Stimulated activated CD4-positive, alpha-beta T cell treated with anti-CD3 and anti-CD28 coated beads, Interleukin-15, amount 100 ng/mL, for 24 hours (primary cell): ENCODE measurements at regions not wholly inside any gene's neighbourhood (a gene's known extent, or its start where the extent isn't known, plus 50 kb on each side); places are given as distances from the start of the nearest gene placed in this dataset.
"Not testable (repeated sequence)": the region's sequence is repeated elsewhere in the genome, so short reads cannot be mapped to it uniquely, and the experiment has no call there.

Source experiments
- DNase-seq: peaks from one replicate; pipeline ENCODE4 v3.0.0-alpha.2; 2020

GRCh38 chr13:83085186-83085900 is 796.9 kb downstream of the SLITRK1 start:
- DNase-seq, result no peak

DNA sequence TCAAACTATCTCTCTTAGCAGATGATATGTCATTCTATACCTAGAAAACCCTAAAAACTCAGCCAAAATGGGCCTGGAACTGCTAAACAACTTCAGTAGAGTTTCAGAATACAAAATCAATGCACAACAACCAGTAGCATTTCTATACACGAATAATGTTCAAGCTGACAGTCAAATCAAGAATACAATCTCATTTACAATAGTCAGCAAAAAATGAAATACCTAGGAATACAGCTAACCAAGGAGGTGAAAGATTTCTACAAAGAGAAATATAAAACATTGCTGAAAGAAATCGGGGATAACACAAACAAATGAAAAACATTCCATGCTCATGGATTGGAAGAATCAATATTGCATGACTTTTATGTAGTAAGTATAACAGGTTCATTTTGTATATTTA is 804.8 kb downstream of the SLITRK1 start:
- no peak for DNase-seq

DNA sequence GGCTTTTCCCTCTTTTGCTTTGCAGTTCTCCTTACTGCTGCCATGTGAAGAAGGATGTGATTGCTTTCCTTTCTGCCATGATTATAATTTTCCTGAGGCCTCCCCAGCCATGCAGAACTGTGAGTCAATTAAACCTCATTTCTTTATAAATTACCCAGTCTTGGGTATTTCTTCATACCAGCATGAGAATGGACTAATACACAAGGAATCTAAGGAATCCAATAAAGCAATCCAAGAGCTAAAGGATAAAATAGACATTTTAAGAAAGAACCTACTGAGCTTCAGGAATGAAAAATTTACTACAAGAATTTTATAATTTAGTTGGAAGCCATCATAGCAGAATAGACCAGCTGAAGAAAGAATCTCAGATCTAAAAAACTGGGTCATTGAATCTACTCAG is 808.3 kb downstream of the SLITRK1 start:
- not testable (repeated sequence) for DNase-seq

- no peak for DNase-seq
Observed at GRCh38 chr13:83065108-83065507, 817.2 kb downstream of the SLITRK1 start.

DNA sequence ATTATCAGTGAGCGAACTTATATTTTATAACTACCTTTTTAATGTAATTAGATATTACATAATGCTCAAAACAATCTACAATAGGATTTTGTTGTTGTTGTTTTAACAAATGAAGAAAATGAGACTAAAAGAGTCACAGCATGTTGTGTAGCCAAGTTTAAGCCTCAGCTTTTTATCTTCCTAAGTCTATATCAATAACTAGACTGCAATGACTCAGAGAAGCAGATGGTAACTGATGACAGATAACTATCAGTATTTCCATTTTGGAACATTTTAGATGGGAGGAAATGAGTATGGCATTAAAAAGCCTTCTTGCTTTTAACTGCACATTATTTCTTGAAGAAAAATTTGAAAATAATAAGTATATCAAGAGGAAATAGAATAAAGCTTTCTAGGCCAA is 825.2 kb downstream of the SLITRK1 start:
- no peak for DNase-seq

- DNase-seq, result no peak
Observed at GRCh38 chr13:83056269-83056668, 826.0 kb downstream of the SLITRK1 start.

DNA sequence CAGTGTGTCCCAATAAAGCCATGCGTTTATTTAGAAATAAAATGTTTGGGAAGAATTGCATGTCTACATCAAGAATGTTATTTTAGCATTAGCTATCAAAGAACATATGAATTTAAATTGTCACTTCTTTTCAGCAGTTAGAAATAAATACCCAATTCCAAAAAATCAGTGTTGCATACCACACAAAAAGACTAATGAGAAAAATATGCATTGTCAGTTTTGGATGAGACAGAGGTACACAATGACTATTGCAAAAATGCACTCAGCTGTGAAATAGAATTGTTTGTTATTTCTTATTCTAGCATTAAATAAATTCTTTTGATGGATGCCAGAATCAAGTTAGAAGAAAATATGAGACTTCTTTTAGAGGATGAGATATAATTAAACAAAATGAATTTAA is 833.9 kb downstream of the SLITRK1 start:
- no peak for DNase-seq

GRCh38 chr13:83024955-83025594 is 857.2 kb downstream of the SLITRK1 start:
- no peak for DNase-seq

DNA sequence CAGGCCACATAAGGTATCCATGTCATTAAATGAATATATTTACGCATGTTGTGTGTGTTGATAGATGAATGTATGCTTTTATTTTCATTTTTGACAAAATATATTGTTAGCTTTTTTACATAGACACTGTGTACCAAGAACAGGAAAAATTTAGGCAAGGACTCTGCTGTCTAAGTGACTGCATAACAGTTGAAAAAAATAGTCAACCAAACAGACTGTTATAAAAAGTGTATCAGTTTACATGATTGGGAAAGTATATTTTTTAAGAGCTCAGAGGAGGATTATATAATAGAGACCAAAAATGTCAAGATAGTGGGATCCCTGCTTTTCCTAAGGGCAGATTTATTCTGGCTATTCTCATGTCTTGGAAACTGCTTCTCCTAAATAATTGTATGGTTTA is 858.0 kb downstream of the SLITRK1 start:
- DNase-seq, result no peak

GRCh38 chr13:83019986-83020385 is 862.3 kb downstream of the SLITRK1 start:
- no peak for DNase-seq

DNA sequence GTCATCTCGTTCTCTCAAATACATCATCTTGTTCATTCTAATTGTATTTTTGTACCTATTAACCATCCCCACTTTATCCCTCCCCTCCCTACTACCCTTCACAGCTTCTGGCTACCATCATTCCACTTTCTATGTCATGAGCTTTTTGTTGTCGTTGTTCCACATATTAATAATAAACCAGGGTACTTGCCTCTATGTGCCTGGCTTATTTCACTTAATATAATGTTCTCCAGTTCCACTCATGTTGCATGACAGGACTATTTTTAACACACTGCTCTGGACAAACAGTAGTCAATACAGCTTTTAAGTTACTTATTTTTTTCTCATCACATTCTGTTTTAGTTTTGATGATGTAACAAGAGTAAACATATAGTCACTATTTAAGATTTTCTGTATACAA is 872.3 kb downstream of the SLITRK1 start:
- DNase-seq, result no peak

GRCh38 chr13:83008212-83008929 is 873.9 kb downstream of the SLITRK1 start:
- DNase-seq, result no peak

- DNase-seq, result no peak
Observed at GRCh38 chr13:83007226-83007625, 875.0 kb downstream of the SLITRK1 start.

DNA sequence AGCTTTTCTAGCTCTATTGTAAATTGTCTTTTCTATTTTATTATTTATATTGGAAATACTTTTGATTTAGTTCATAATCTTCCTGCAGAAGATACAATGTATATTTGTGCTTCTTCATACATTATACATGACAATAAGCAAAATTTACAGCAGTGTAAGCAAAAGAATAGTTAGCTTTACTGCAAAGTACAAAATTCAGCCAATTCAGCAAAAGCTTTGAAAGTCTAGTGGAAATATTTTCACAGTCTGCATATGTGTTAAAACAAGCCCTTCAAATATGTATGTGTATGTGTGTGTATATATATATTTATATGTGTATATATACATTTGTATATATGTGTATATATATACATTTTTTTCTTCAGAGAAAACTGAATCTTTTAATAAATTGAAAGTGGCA is 879.1 kb downstream of the SLITRK1 start:
- no peak for DNase-seq

DNA sequence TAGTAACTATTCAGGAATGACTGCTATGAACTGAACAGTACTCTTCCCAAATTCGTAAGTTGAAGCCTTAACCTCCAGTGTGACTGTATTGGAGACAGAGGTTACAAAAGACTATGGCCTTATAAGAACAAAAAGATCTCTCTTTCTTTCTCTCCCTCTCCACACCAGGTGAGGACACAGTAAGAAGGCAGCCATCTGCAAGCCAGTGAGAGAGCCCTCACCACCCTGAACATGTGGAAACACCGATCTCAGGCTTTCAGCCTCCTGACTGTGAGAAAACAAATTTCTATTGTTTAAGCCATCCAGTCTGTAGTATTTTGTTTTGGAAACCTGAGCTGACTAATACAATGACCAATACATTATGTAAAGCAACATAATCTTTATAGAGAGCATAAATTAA is 888.9 kb downstream of the SLITRK1 start:
- DNase-seq, result no peak

DNA sequence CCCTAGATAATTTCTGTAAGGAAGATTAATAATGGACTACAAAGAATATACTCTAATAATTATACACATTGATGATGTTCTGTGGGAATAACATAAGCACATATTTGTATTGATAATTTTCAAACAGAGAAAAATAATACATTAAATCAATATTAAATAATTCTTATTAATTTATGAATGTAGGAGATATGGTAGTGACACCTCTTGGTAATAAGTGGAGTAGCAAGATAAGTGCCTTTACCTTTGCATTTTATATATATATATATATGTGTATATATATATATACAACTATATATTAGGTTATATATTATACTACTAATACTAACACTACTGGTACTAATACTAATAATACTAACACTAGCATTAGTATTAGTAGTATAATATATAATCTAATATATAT is 905.8 kb downstream of the SLITRK1 start:
- DNase-seq, result no peak

DNA sequence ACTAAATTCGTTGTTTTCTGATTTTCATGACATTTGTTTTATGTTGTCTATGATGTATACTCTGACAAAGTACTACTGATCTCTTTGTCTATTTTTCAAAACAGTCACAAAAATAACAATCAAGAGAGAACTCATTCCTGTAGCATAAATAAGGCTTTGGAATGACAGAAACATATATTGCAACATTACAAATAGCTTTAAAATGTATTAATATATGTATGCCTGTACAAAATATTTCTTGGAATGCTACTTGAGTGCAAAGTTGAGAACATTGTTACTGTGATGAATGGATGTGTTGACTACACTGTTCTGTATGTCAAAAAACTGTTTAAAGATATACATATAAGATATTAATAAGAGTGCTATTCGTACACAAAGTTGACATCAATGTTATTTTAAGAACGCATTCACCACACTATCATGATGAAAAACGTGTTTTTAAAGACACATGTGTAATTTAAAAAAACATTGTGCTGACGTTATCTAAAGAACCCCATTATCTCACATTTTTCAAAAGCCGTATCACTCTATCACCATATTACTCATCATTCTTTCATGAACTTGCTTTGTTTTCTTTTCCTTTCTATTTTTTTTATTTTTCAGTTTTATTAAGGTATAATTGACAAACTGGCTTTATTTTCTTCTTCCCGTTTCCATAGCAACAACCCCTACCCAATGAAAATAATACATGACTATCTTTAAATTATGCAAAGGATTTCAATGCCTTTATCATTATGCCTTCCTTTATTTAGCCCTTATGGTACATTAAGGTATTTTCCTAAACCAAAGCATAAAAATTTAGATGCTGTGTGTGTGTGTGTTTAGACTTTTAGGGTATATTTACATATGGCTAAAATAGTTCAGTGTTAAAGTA is 918.8 kb downstream of the SLITRK1 start:
- DNase-seq, result no peak

DNA sequence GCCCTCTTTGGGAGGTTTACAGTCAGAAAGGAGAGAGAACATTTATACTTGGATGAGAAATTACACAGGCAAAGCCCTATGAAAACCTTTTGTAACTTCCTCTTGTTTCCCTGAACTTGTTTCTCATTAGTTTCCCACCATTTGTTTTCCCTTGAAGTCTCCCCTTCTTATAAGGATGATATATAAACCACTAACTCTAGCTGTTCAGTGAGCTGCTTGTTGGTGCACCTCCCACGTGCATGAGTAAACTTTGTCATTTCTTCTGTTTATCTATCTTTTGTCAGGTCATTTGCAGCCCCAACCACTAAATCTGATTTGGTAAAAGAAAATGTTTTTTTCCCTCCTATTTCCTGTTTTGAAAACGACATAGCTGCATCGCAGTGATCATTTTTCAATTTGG is 919.9 kb downstream of the SLITRK1 start:
- no peak for DNase-seq

GRCh38 chr13:82961757-82962156 is 920.5 kb downstream of the SLITRK1 start:
- no peak for DNase-seq

GRCh38 chr13:82952336-82952735 is 929.9 kb downstream of the SLITRK1 start:
- not testable (repeated sequence) for DNase-seq

DNA sequence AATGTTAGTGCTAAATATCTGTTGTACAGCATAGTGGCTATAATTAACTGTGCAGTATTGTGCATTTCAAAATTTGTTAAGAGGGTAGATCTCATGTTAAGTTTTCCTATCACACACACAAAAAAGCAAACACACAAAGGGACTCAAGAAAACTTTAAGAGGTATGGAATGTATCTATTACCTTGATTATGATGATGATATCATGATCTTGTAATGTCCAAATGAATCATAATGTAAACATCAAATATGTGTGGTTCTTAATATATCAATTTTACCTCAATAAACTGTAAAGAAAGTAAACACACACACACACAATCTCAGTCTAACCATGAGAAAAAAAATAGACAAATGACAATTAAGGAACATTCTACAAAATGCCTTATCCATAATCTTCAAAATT is 934.6 kb downstream of the SLITRK1 start:
- DNase-seq, result no peak

GRCh38 chr13:82947191-82947621 is 935.1 kb downstream of the SLITRK1 start:
- DNase-seq, result no peak

DNA sequence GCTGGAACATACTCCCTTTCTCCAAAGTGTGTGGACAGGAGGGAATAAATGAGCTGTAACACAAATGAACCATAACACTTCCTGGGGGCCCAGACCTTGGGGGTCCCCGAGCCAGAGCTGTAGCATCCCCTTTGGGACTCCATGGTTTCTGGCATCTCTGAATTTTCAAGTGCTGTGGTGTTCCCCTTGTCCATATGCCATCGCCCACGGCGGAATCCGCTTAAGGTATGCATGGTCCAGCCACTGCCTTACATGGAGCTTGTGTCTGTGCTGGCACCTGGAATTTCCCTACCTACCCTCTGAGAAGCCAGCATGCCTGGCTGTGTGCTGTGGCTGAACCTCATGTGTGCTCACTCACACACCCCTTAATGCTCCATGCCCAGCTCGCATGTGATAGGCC is 943.6 kb downstream of the SLITRK1 start:
- DNase-seq, result no peak
